H1 (cell line): ENCODE measurements at regions not wholly inside any gene's neighbourhood (a gene's known extent, or its start where the extent isn't known, plus 50 kb on each side); places are given as distances from the start of the nearest gene placed in this dataset.

Source experiments
- CHD2 ChIP-seq: IDR thresholded peaks from 2 replicates; pipeline ENCODE4 v1.6.1; 2012; ENCODE audit warnings: low read length, improper control_type of control experiment
- GABPA ChIP-seq: IDR thresholded peaks from 2 replicates; pipeline ENCODE4 v1.6.1; 2011; ENCODE audit warnings: mild to moderate bottlenecking, low read length, moderate library complexity, borderline replicate concordance; ENCODE audit not compliant: insufficient read depth
- SAP30 ChIP-seq: fragments of 300-600 bp; sonication (generic); IDR thresholded peaks from 2 replicates; pipeline ENCODE4 v1.7.1; 2012; ENCODE audit warnings: low read length, moderate library complexity, mild to moderate bottlenecking, inconsistent platforms; ENCODE audit not compliant: insufficient read depth, insufficient replicate concordance

DNA sequence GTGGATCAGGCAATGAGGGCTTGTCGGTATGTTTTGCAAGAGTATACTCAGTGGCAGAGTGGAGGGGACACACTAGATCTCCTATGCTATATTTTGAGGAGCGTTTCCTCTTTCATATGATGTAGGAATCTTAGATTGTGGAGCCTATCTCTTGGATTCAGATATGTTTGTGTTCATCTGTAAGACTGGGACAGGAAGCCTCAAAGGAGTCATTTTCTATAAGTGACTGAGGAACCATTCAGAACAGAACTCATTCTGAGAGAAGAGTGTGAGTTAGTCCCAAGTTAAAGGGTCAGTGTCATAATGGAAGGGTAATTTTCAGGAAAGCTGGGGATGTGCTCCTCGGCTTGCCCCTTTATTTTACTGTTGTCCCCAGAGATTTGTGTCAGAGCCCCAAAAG lies 107.7 kb downstream of the PTGS2 start (continued):
- TF ChIP-seq GABPA (no peak), CHD2 (no peak), SAP30 (no peak)
